ENCODE measurements at regions not wholly inside any gene's neighbourhood (a gene's known extent, or its start where the extent isn't known, plus 50 kb on each side); places are given as distances from the start of the nearest gene placed in this dataset.
"Not testable (repeated sequence)": the region's sequence is repeated elsewhere in the genome, so short reads cannot be mapped to it uniquely, and the experiment has no call there.

- no peaks in the 10 kb centered on the region for H3K36me3 ChIP-seq
- H3K4me3 ChIP-seq = no peak overlapping the region
- peaks cover 5% of the 10 kb centered on the region; the same call in 1 of the 2 replicates for H3K9me3 ChIP-seq
- H3K27me3 ChIP-seq = no peaks in the 10 kb centered on the region
- DNase-seq = no peak
These were observed 371.7 kb upstream of the SASH1 start for GRCh38 chr6:147970970-147971369.

GRCh38 chr6:147972448-147972847 is 370.2 kb upstream of the SASH1 start:
- peaks cover 5% of the 10 kb centered on the region; the same call in 1 of the 2 replicates for H3K9me3 ChIP-seq

GRCh38 chr6:147973806-147974205 is 368.8 kb upstream of the SASH1 start:
- H3K4me3 ChIP-seq = no peak overlapping the region
- no peak for DNase-seq
- peaks cover 5% of the 10 kb centered on the region; the same call in 1 of the 2 replicates for H3K9me3 ChIP-seq
- H3K27me3 ChIP-seq = no peaks in the 10 kb centered on the region
- no peaks in the 10 kb centered on the region for H3K36me3 ChIP-seq

More at GRCh38 chr6:147972448-147972847, 370.2 kb upstream of the SASH1 start:
- Histone ChIP-seq H3K27me3 (no peaks in the 10 kb centered on the region), H3K36me3 (no peaks in the 10 kb centered on the region), H3K4me3 (no peak overlapping the region)
- DNase-seq = no peak

- peaks cover 5% of the 10 kb centered on the region; the same call in 1 of the 2 replicates for H3K9me3 ChIP-seq
- DNase-seq = peak; percentile 26
- no peaks in the 10 kb centered on the region for H3K27me3 ChIP-seq
- H3K36me3 ChIP-seq = no peaks in the 10 kb centered on the region
- H3K4me3 ChIP-seq = no peak overlapping the region
These were observed 368.3 kb upstream of the SASH1 start for GRCh38 chr6:147974376-147974775.

- H3K36me3 ChIP-seq = no peaks in the 10 kb centered on the region
- no peaks in the 10 kb centered on the region for H3K27me3 ChIP-seq
- H3K4me3 ChIP-seq = no peak overlapping the region
- DNase-seq = no peak
- H3K9me3 ChIP-seq = no peaks in the 10 kb centered on the region
These were observed 364.7 kb upstream of the SASH1 start for GRCh38 chr6:147977851-147978465.

- Histone ChIP-seq H3K27me3 (no peaks in the 10 kb centered on the region), H3K9me3 (no peaks in the 10 kb centered on the region)
These were observed 362.7 kb upstream of the SASH1 start for GRCh38 chr6:147979966-147980365.

GRCh38 chr6:147983581-147984366 is 358.9 kb upstream of the SASH1 start:
- Histone ChIP-seq H3K9me3 (no peaks in the 10 kb centered on the region), H3K4me3 (no peak overlapping the region), H3K27me3 (no peaks in the 10 kb centered on the region), H3K36me3 (no peaks in the 10 kb centered on the region)
- DNase-seq = no peak

More at GRCh38 chr6:147979966-147980365, 362.7 kb upstream of the SASH1 start:
- Histone ChIP-seq H3K36me3 (no peaks in the 10 kb centered on the region), H3K4me3 (no peak overlapping the region)
- no peak for DNase-seq

- DNase-seq = no peak
- Histone ChIP-seq H3K27me3 (no peaks in the 10 kb centered on the region), H3K9me3 (no peaks in the 10 kb centered on the region), H3K4me3 (no peak overlapping the region), H3K36me3 (no peaks in the 10 kb centered on the region)
These were observed 355.8 kb upstream of the SASH1 start for GRCh38 chr6:147986846-147987245.

- Histone ChIP-seq H3K4me3 (no peak overlapping the region), H3K27me3 (no peaks in the 10 kb centered on the region), H3K36me3 (no peaks in the 10 kb centered on the region), H3K9me3 (no peaks in the 10 kb centered on the region)
- DNase-seq = no peak
These were observed 352.5 kb upstream of the SASH1 start for GRCh38 chr6:147990159-147990558.

GRCh38 chr6:147991961-147992360 is 350.7 kb upstream of the SASH1 start:
- Histone ChIP-seq H3K4me3 (no peak overlapping the region), H3K36me3 (no peaks in the 10 kb centered on the region)
- DNase-seq = no peak

GRCh38 chr6:147999001-147999540 is 343.6 kb upstream of the SASH1 start:
- H3K36me3 ChIP-seq = no peaks in the 10 kb centered on the region
- DNase-seq = no peak
- H3K4me3 ChIP-seq = no peak overlapping the region
- peaks cover 5% of the 10 kb centered on the region; the same call in 1 of the 2 replicates for H3K9me3 ChIP-seq
- H3K27me3 ChIP-seq = no peaks in the 10 kb centered on the region

More at GRCh38 chr6:147991961-147992360, 350.7 kb upstream of the SASH1 start:
- H3K9me3 ChIP-seq = no peaks in the 10 kb centered on the region
- no peaks in the 10 kb centered on the region for H3K27me3 ChIP-seq

GRCh38 chr6:148001844-148002642 is 340.6 kb upstream of the SASH1 start:
- no peak for DNase-seq
- no peaks in the 10 kb centered on the region for H3K36me3 ChIP-seq
- peaks cover 5% of the 10 kb centered on the region; the same call in 1 of the 2 replicates for H3K9me3 ChIP-seq
- H3K4me3 ChIP-seq = no peak overlapping the region
- H3K27me3 ChIP-seq = no peaks in the 10 kb centered on the region

- Histone ChIP-seq H3K27me3 (no peaks in the 10 kb centered on the region), H3K4me3 (no peak overlapping the region), H3K9me3 (no peaks in the 10 kb centered on the region), H3K36me3 (no peaks in the 10 kb centered on the region)
- peak; percentile 28 for DNase-seq
These were observed 338.0 kb upstream of the SASH1 start for GRCh38 chr6:148004651-148005050.

GRCh38 chr6:148005806-148006205 is 336.8 kb upstream of the SASH1 start:
- Histone ChIP-seq H3K36me3 (no peaks in the 10 kb centered on the region), H3K4me3 (no peak overlapping the region), H3K9me3 (0 out of 2 replicates have a peak, but pooled peaks cover 4% of the 10 kb centered on the region), H3K27me3 (no peaks in the 10 kb centered on the region)
- no peak for DNase-seq

GRCh38 chr6:148010516-148010915 is 332.1 kb upstream of the SASH1 start:
- H3K27me3 ChIP-seq, H3K36me3 ChIP-seq, DNase-seq, H3K4me3 ChIP-seq, H3K9me3 ChIP-seq: not testable (repeated sequence)

GRCh38 chr6:148016013-148016412 is 326.6 kb upstream of the SASH1 start:
- no peak overlapping the region for H3K4me3 ChIP-seq
- no peak for DNase-seq
- H3K27me3 ChIP-seq = no peaks in the 10 kb centered on the region
- no peaks in the 10 kb centered on the region for H3K36me3 ChIP-seq
- H3K9me3 ChIP-seq = peaks cover 1% of the 10 kb centered on the region; the same call in 1 of the 2 replicates

GRCh38 chr6:148021165-148021564 is 321.5 kb upstream of the SASH1 start:
- H3K9me3 ChIP-seq = peaks cover 3% of the 10 kb centered on the region; the same call in 1 of the 2 replicates
- no peak overlapping the region for H3K4me3 ChIP-seq
- no peaks in the 10 kb centered on the region for H3K27me3 ChIP-seq
- no peak for DNase-seq
- no peaks in the 10 kb centered on the region for H3K36me3 ChIP-seq

Data from MG63 (cell line).